Subcutaneous abdominal adipose tissue (tissue), 5 donors: ENCODE measurements at regions not wholly inside any gene's neighbourhood (a gene's known extent, or its start where the extent isn't known, plus 50 kb on each side); places are given as distances from the start of the nearest gene placed in this dataset.
A peak's percentile ranks its signal among the peaks of the same experiment; 100 is the strongest.

ENCODE experiments used
- H3K27ac ChIP-seq: one replicate; pipeline ENCODE4 v1.7.0; 2013; ENCODE audit warnings: low read depth, mild to moderate bottlenecking, inconsistent platforms, low read length, moderate library complexity
- H3K27me3 ChIP-seq, 5 donors: one replicate each; pipeline ENCODE4 v1.7.0; 2013; ENCODE audit warnings: low read length in 5 of 5, inconsistent platforms in 1 of 5; ENCODE audit not compliant: control insufficient read depth in 5 of 5, insufficient read depth in 4 of 5
- H3K36me3 ChIP-seq, 5 donors: one replicate each; pipeline ENCODE4 v1.7.0; 2013; ENCODE audit warnings: low read length in 5 of 5; ENCODE audit not compliant: control insufficient read depth in 5 of 5, insufficient read depth in 5 of 5
- H3K4me1 ChIP-seq, 5 donors: one replicate each; pipeline ENCODE4 v1.7.0; 2013; ENCODE audit warnings: low read length in 5 of 5, mild to moderate bottlenecking in 3 of 5, moderate library complexity in 1 of 5; ENCODE audit not compliant: control insufficient read depth in 5 of 5, insufficient read depth in 5 of 5
- H3K4me3 ChIP-seq, 5 donors: one replicate each; pipeline ENCODE4 v1.7.0; 2013; ENCODE audit warnings: low read length in 5 of 5, low read depth in 1 of 5
- H3K9ac ChIP-seq, 5 donors: one replicate each; pipeline ENCODE4 v1.7.0; 2013; ENCODE audit warnings: low read length in 5 of 5, mild to moderate bottlenecking in 4 of 5, moderate library complexity in 3 of 5
- H3K9me3 ChIP-seq, 5 donors: one replicate each; pipeline ENCODE4 v1.7.0; 2013; ENCODE audit warnings: low read length in 5 of 5; ENCODE audit not compliant: control insufficient read depth in 5 of 5
- donor health status: healthy.
- donor health status: healthy.
- donor health status: healthy.
- donor health status: healthy.
- donor health status: healthy.

DNA sequence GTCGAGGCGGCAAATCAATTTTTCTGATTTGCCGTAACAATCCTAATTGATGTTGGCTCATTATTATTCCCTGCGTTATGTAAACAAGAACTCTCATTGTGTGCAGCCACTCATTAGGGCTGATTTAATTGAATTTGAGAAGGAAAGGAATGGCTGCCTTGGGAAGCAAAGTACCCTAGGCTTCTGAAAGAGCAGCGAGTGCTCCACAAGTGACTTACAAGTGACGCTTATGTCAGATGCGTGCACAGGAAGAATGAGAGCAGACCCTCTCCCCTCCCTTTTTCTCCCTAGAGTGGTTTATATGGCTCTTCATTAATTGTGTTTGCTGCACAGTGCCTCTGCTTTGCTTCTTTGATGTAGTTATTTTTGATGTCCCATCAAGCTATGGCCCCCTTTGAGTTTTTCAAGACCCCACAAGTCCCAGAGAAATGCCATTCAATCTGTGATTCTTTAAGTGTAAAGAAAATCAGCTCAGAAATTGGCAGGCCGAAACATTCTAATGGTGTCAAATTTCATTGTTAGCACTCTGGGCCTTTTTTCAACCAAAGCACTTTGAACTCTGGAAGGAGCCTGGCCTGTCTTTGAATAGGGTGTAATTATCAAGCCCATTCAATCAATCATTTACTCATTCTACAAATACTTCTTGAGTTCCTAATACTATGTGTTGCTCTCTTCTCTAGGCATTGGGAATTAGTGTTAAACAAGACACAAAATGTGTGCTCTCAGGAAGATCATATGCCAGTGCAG is 86.8 kb upstream of the VAV3 start:
- peaks cover 5 to 68% (median 59%) of the 10 kb centered on the region in 5 donors for H3K4me1 ChIP-seq
- H3K27ac ChIP-seq: peak overlapping the region; percentile 50
- no peaks in the 10 kb centered on the region for H3K9me3 ChIP-seq
- no peak overlapping the region for H3K9ac ChIP-seq
- peak overlapping the region in 1 of 5 donors; percentile 33 for H3K4me3 ChIP-seq
- no peaks in the 10 kb centered on the region for H3K36me3 ChIP-seq
- H3K27me3 ChIP-seq: no peaks in the 10 kb centered on the region

DNA sequence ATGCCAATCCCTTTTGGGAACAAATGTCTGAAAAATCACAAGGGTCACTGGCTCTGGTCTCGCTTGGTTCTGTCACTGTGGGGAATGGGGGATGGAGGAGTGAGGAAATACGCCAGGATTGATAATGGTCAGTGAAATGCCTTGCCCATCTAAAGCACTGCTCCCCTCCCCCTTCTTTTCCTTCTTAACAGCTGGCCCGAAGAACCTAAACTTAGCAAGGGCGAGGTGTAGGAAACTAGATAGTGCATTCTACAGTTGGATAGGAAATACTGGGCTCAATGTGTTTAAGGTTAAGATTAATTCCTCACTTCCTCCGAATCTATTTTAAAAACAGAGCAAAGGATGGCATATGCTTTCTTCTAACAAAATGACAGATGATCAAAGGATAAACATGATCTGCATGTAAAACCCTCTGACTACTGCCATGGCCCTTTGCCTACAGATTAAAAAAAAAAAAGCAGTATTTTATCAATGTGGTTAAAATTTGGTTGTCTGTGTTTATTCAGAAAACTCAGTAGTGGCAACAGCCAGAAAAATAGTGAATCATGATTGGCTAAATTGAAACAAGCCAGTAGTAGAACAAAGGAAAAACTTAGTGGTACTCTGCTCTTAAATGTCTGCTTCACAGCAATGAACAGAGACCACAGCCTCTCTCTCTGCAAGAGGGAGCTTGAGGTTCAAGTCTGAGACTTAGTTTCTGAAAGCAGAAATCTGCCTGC is 86.1 kb upstream of the VAV3 start:
- no peaks in the 10 kb centered on the region for H3K9me3 ChIP-seq
- H3K4me3 ChIP-seq: peak overlapping the region in 3 of 5 donors; percentile 1 to 33 (median 14)
- no peaks in the 10 kb centered on the region for H3K27me3 ChIP-seq
- peak overlapping the region in 1 of 5 donors; percentile 15 for H3K9ac ChIP-seq
- peak overlapping the region; percentile 50 for H3K27ac ChIP-seq
- peaks cover 5 to 68% (median 57%) of the 10 kb centered on the region in 5 donors for H3K4me1 ChIP-seq
- H3K36me3 ChIP-seq: no peaks in the 10 kb centered on the region

DNA sequence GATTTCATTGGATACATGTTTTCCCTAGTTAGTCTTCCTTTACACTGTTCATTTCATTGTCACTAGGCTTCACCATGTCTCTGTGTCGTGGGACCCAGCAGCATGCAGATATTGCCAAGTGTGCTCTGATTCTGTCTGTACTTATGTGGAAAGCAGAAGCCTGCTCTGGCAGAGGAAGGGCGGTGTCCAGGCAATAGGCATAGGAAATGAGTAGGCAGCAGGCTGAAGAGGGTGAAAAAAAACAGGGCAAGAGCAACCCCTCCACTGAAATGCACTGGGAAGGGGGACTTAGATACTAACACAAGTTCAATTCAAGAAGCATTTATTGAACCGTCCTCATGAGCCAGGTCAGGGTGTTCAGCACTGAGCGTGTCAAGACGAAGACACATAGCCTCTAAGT is 85.2 kb upstream of the VAV3 start:
- peak overlapping the region in 2 of 5 donors; percentile 14 to 33 for H3K4me3 ChIP-seq
- no peaks in the 10 kb centered on the region for H3K9me3 ChIP-seq
- peaks cover 5 to 63% (median 57%) of the 10 kb centered on the region in 5 donors for H3K4me1 ChIP-seq
- no peaks in the 10 kb centered on the region for H3K36me3 ChIP-seq
- no peaks in the 10 kb centered on the region for H3K27me3 ChIP-seq
- peak overlapping the region in 2 of 5 donors; percentile 5 to 15 for H3K9ac ChIP-seq
- H3K27ac ChIP-seq: peak overlapping the region; percentile 50

DNA sequence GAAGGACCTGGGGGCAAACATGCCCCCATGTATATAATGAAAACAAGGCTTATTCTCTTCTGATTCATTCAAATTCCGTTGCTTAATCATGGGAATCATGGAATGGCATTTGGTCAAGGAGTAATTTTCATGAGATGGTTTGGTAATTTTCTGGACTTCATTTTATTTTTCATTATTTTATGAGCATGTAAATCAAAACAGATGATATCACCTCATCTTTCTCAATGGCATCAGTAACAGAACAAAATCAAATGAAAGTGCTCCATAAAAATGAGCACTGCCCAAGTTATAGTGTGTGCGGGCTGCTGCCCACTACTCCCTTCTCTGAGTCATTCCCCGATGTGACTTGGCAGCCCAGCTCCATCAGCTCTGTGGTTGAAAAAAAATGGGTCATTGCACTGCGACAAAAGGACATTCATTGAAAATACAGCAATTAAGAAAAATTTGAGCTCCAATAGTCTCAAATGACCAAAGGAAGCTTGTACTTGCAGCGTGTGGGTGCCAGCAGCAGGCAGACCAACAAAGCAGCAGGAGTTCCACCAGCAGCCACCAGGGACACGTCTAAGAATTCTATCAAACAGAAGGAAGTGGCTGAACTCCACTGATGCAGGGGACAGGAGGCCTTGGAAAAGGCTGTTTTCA is 84.3 kb upstream of the VAV3 start:
- Histone ChIP-seq H3K27ac (peak overlapping the region; percentile 21), H3K36me3 (no peaks in the 10 kb centered on the region), H3K4me3 (no peak overlapping the region), H3K9me3 (no peaks in the 10 kb centered on the region), H3K9ac (no peak overlapping the region), H3K27me3 (no peaks in the 10 kb centered on the region), H3K4me1 (peaks cover 5 to 55% (median 54%) of the 10 kb centered on the region in 5 donors)

DNA sequence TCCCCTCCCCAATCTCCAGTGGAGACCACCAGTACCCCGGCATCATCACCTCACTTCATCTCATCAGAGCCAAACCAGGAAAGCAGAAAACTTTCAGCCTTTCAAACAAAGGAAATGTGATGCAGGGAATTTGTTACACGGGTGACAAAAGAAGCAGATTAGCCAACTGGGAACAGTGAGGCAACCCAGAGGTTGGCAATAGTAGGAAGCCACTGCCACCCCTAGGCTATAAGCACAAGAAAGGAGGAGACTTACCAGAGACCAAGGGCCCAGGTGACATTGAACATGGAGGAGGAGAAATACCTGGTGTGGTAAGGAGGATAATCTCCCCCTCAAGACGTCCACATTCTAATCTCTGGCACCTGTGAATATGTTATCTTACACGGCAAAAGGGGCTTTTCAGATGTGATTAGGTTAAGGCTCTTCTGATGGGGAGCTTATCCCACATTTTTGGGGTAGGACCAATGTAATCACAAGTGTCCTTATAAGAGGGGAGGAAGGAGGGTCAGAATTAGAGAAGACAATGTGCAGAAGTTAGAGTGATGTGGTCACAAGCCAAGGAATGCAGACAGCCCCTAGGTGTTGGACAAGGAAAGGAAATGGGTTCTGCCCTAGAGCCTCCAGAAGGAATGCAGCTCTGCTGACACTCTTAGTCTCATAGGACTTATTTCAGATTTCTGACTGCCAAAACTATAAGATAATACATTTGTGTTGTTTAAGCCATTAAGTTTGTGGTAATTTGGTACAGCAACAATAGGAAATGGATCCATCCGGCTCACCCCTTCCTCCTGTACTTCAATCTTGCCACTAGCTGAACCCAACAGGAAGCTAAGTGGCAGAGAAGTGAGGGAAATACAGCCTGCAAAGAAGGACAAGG is 83.6 kb upstream of the VAV3 start:
- Histone ChIP-seq H3K27ac (no peak overlapping the region), H3K4me3 (no peak overlapping the region), H3K9ac (no peak overlapping the region), H3K36me3 (no peaks in the 10 kb centered on the region), H3K4me1 (peaks cover 5 to 52% (median 46%) of the 10 kb centered on the region in 5 donors), H3K27me3 (no peaks in the 10 kb centered on the region), H3K9me3 (no peaks in the 10 kb centered on the region)

DNA sequence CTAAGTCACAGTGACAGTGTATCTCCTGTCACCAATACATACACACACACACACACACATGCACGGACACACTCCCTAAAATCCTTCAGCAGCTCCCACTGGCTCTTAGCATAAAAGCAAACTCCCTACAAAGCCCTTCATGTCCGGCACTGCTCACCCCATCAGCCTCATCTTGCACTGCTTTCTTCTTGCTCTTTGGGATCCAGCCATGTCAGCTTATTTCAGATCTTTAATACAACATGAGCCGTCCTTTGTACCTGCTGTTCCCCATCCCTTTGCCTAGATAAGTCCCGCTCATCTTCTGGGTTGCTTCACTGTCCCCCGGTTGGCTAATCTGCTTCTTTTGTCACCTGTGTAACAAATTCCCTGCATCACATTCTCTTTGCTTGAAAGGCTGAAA is 82.1 kb upstream of the VAV3 start:
- Histone ChIP-seq H3K9me3 (no peaks in the 10 kb centered on the region), H3K4me3 (no peak overlapping the region), H3K27me3 (no peaks in the 10 kb centered on the region), H3K4me1 (peaks cover 3 to 37% (median 32%) of the 10 kb centered on the region in 5 donors), H3K36me3 (no peaks in the 10 kb centered on the region), H3K27ac (no peak overlapping the region), H3K9ac (no peak overlapping the region)

DNA sequence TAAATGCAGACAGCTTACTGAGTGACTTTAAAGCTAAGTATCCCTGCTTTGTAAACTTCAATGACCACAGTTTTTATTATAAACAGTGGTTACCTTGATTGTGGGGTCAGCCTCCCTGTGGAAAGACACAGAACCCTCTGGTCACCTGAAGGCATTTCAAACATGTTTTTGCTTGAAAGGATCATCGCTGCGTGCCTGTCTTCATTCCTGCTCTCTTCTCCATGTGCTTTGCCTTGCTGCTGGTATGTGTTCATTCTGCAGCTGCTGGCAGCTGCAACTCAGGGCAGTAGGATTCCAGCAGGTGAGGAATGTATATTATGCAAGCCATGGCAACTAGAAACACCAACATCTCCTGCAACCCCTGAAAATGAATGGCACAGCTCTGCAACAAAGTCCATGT is 81.0 kb upstream of the VAV3 start:
- Histone ChIP-seq H3K27ac (no peak overlapping the region), H3K27me3 (no peaks in the 10 kb centered on the region), H3K9ac (no peak overlapping the region), H3K36me3 (no peaks in the 10 kb centered on the region), H3K9me3 (no peaks in the 10 kb centered on the region), H3K4me1 (peaks cover 3 to 34% (median 26%) of the 10 kb centered on the region in 5 donors), H3K4me3 (no peak overlapping the region)

DNA sequence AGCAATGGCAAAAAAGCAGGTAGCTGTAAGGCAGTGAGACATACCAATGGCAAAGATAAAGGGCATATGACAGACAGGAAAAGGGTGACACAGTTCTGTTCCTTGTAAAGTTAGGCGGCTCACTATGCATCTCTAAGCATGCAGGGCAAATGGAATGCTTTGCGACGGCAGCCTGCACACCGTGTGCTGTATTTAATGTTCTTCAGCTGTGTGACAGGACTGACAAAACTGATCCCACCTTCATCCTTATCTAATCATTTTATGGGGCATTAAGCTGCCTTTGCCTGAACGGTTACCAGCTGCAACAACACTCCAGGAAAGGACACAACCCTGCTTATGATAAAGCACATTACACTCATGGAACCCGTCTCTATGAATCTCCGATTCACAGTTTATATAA is 80.5 kb upstream of the VAV3 start:
- Histone ChIP-seq H3K27ac (no peak overlapping the region), H3K9ac (no peak overlapping the region), H3K36me3 (no peaks in the 10 kb centered on the region), H3K27me3 (no peaks in the 10 kb centered on the region), H3K4me1 (peaks cover 3 to 28% (median 21%) of the 10 kb centered on the region in 5 donors), H3K4me3 (no peak overlapping the region), H3K9me3 (no peaks in the 10 kb centered on the region)

DNA sequence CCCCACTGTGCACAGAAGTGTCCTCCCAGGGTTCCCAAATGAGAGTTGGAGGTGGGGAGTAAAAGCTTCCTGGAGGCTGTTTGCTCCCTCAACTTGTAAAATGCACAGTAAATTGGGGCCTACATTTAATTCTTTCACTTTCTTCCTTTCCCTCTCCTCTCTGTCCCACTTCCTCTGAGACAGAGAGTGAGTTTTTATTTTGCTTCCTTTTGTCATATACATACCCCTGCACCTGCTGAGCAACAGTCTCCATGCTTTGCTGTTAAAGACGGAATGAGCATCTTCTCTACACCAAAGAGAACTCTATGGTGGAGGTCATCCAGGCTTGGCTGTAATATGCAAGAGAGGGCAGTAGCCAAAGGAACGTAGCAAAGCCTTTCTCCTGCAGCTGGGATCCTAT is 79.3 kb upstream of the VAV3 start:
- Histone ChIP-seq H3K4me1 (peaks cover 0 to 18% (median 12%) of the 10 kb centered on the region in 5 donors), H3K27me3 (no peaks in the 10 kb centered on the region), H3K9ac (no peak overlapping the region), H3K27ac (no peak overlapping the region), H3K4me3 (no peak overlapping the region), H3K36me3 (no peaks in the 10 kb centered on the region), H3K9me3 (no peaks in the 10 kb centered on the region)
